ENCODE measurements at regions not wholly inside any gene's neighbourhood (a gene's known extent, or its start where the extent isn't known, plus 50 kb on each side); places are given as distances from the start of the nearest gene placed in this dataset.

DNA sequence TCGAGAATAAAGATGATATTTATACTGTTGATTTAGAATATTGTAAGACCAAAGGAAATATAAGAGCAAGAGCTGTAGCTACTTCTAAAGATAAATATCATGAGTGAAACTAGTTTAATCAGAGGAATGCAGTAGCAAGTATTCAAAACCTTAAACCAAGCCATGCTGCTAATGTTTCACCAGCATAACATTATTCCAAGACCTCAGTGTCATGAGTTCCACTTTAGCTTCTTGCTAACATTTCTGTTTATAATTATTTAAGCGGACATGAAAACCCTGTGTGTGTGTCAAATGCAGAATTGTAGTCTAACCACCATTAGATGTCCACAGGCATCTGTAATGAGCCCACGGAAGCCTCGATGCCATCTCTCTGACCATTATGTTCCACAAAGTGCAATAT is 752.6 kb upstream of the MARCKS start:
- no peak for DNase-seq (ENCODE audit: low spot score)
- TF ChIP-seq, protein P1, sequence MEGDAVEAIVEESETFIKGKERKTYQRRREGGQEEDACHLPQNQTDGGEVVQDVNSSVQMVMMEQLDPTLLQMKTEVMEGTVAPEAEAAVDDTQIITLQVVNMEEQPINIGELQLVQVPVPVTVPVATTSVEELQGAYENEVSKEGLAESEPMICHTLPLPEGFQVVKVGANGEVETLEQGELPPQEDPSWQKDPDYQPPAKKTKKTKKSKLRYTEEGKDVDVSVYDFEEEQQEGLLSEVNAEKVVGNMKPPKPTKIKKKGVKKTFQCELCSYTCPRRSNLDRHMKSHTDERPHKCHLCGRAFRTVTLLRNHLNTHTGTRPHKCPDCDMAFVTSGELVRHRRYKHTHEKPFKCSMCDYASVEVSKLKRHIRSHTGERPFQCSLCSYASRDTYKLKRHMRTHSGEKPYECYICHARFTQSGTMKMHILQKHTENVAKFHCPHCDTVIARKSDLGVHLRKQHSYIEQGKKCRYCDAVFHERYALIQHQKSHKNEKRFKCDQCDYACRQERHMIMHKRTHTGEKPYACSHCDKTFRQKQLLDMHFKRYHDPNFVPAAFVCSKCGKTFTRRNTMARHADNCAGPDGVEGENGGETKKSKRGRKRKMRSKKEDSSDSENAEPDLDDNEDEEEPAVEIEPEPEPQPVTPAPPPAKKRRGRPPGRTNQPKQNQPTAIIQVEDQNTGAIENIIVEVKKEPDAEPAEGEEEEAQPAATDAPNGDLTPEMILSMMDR (IDR thresholded peaks at IDR 0.05; ENCODE audit: extremely low read depth, insufficient read depth, missing control alignments): no peak
- in situ Hi-C loops (cut with MboI; ENCODE audit: low pct_unique_long_range_greater_than_20kb, low sequenced_read_pairs, unreplicated experiment): no loop called here

DNA sequence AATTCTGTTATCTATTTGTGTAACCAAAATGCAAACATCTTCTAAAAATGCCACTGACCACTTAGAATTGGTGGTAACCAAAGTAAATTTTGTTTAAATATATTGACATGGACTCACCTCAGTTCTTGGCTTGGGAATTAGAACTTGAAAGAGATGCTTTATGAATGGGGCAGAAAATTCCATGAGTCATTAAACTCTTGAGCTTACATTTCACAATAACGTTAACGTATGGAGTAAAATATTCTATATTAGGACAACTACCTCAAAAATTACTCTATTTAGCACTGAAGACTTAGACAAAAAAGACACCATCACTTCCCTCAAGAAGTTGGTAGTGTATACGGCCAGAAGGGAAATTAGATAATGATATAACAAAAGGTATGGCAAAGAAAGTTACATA is 752.2 kb upstream of the MARCKS start:
- no peak for DNase-seq (ENCODE audit: low spot score)
- in situ Hi-C loops (cut with MboI; ENCODE audit: low pct_unique_long_range_greater_than_20kb, low sequenced_read_pairs, unreplicated experiment): no loop called here
- TF ChIP-seq, protein P1 (IDR thresholded peaks at IDR 0.05; ENCODE audit: extremely low read depth, insufficient read depth, missing control alignments): no peak

DNA sequence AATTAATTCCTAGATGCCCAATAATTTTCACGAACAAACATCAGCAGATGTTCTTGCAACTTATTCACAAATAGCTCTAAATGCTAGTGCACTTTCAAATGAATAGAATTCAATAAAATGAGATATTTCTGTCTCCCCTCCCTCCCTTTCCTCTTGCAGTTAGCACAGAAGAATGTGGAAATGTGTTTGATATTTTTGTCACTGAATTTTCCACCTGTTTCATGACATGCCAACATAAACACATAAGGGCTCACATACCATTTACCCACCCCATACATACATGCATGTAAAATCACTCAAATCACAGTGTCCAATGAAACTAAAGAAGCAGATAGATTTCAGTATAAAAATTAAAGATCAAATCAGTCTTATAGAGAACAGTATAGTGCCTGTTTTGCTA is 746.9 kb upstream of the MARCKS start:
- in situ Hi-C loops (cut with MboI; ENCODE audit: low pct_unique_long_range_greater_than_20kb, low sequenced_read_pairs, unreplicated experiment): no loop called here
- TF ChIP-seq, protein P1 (IDR thresholded peaks at IDR 0.05; ENCODE audit: extremely low read depth, insufficient read depth, missing control alignments): no peak
- DNase-seq (ENCODE audit: low spot score): no peak

DNA sequence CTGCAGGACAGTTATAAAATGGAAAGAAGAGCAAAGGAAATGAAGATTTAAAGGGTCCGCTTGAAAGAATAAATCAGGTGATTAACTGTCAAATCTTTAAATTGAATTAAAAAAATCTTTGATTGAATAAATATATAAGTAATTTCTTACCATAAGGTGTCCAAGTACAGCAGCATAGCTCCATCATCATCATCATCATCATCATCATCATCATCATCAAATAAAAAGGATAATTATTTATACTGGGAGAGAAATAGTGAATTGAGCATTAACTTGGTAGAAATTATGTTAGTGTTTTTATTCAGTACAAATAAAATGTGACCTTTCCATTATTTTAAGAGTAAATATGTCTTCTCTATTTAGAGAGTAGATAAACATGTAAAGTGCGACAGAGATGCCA is 745.6 kb upstream of the MARCKS start:
- TF ChIP-seq, protein P1 (IDR thresholded peaks at IDR 0.05; ENCODE audit: extremely low read depth, insufficient read depth, missing control alignments): no peak
- DNase-seq (ENCODE audit: low spot score): no peak
- in situ Hi-C loops (cut with MboI; ENCODE audit: low pct_unique_long_range_greater_than_20kb, low sequenced_read_pairs, unreplicated experiment): no loop called here

DNA sequence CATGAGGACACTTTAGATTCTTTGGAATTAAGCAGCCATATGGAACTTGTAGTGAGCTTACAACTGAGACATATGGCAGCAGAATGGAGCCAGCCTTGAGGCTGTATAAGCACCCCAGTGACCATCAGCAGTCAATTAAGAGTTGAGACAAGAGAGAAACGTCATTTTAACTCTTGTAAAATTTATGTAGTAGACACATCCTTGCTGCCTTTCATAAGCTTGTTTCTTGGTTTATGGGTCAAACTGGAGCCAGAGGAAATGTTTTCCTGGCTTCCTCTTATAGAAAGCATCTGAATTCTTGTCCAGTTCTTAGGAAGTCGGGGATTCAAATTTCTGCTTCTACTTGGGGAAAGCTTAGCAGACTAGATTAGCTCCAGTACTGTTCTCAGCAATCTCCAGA is 745.1 kb upstream of the MARCKS start:
- DNase-seq (ENCODE audit: low spot score): no peak
- TF ChIP-seq, protein P1 (IDR thresholded peaks at IDR 0.05; ENCODE audit: extremely low read depth, insufficient read depth, missing control alignments): no peak
- in situ Hi-C loops (cut with MboI; ENCODE audit: low pct_unique_long_range_greater_than_20kb, low sequenced_read_pairs, unreplicated experiment): no loop called here

DNA sequence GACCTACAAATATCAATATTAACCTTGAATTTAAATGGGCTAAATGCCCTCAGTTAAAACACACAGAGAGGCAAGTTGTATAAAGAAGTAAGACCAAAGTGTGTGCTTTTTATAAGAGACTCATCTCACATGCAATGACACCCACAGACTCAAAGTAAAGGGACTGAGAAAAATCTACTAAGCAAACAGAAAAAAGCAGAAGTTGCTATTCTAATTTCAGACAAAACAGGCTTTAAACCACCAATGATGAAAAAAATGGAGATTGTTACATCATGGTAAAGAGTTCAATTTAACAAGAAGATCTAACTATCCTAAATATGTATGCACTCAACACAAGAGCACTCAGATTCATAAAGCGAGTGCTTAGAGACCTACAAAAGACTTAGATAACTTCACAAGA is 741.9 kb upstream of the MARCKS start:
- in situ Hi-C loops (cut with MboI; ENCODE audit: low pct_unique_long_range_greater_than_20kb, low sequenced_read_pairs, unreplicated experiment): no loop called here
- TF ChIP-seq, protein P1 (IDR thresholded peaks at IDR 0.05; ENCODE audit: extremely low read depth, insufficient read depth, missing control alignments): no peak
- no peak for DNase-seq (ENCODE audit: low spot score)

DNA sequence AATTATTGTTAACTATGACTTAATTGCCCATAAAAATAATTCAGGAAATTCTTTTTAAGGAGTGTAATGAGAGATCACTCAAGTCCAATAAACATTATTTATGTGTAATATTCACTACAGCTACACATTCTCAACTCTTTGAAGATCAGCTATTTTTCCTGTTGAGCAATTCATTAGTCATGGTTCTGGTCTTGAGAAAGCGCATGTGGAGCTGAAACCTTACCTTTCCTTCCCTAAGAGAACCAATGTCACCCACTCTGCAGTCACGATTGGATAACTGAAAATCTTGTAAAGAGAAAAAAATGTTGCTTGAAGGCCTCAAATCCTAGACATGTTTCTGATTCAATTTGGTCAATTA is 736.9 kb upstream of the MARCKS start:
- TF ChIP-seq, protein P1 (IDR thresholded peaks at IDR 0.05; ENCODE audit: extremely low read depth, insufficient read depth, missing control alignments): no peak
- in situ Hi-C loops (cut with MboI; ENCODE audit: low pct_unique_long_range_greater_than_20kb, low sequenced_read_pairs, unreplicated experiment): no loop called here
- no peak for DNase-seq (ENCODE audit: low spot score)
